ENCODE measurements at regions not wholly inside any gene's neighbourhood (a gene's known extent, or its start where the extent isn't known, plus 50 kb on each side); places are given as distances from the start of the nearest gene placed in this dataset.
A peak's percentile ranks its signal among the peaks of the same experiment; 100 is the strongest.

GRCh38 chr2:208545403-208546042 lies 138.9 kb downstream of the PTH2R start:
- no peak for DNase-seq

GRCh38 chr2:208546107-208546506 lies 139.5 kb downstream of the PTH2R start:
- DNase-seq = no peak

- no peak for DNase-seq
Observed at GRCh38 chr2:208546860-208547650, 140.5 kb downstream of the PTH2R start.

- no peak for DNase-seq
Observed at GRCh38 chr2:208548700-208549099, 142.1 kb downstream of the PTH2R start.

GRCh38 chr2:208549546-208550158 lies 143.1 kb downstream of the PTH2R start:
- DNase-seq = no peak

GRCh38 chr2:208552943-208553342 lies 146.4 kb downstream of the PTH2R start:
- no peak for DNase-seq

- DNase-seq = no peak
Observed at GRCh38 chr2:208556983-208557484, 150.4 kb downstream of the PTH2R start.

- no peak for DNase-seq
Observed at GRCh38 chr2:208565690-208566416, 159.3 kb downstream of the PTH2R start.

GRCh38 chr2:208568203-208568602 lies 161.6 kb downstream of the PTH2R start:
- no peak for DNase-seq

- DNase-seq = no peak
Observed at GRCh38 chr2:208570066-208570465, 163.5 kb downstream of the PTH2R start.

GRCh38 chr2:208570851-208571763 lies 164.5 kb downstream of the PTH2R start:
- DNase-seq = no peak

GRCh38 chr2:208571764-208572131 lies 165.2 kb downstream of the PTH2R start:
- no peak for DNase-seq

GRCh38 chr2:208573569-208573968 lies 167.0 kb downstream of the PTH2R start:
- DNase-seq = no peak

- DNase-seq = no peak
Observed at GRCh38 chr2:208579678-208580077, 173.1 kb downstream of the PTH2R start.

- DNase-seq = peak in 1 of 56 donors; percentile 2
Observed at GRCh38 chr2:208584378-208584985, 177.9 kb downstream of the PTH2R start.

- no peak for DNase-seq
Observed at GRCh38 chr2:208586516-208586915, 179.9 kb downstream of the PTH2R start.

GRCh38 chr2:208594642-208595385 lies 188.2 kb downstream of the PTH2R start:
- DNase-seq = no peak

GRCh38 chr2:208595386-208596275 lies 189.0 kb downstream of the PTH2R start:
- DNase-seq = no peak

Measured in nucleus accumbens (tissue), 56 donors.